Esophagus mucosa (tissue), 1 donor: ENCODE measurements at regions not wholly inside any gene's neighbourhood (a gene's known extent, or its start where the extent isn't known, plus 50 kb on each side); places are given as distances from the start of the nearest gene placed in this dataset.

Experiments used
- ATAC-seq: fragments of 200-7000 bp; cut with Tn5 transposase; one replicate; pipeline ENCODE4 v1.9.1; 2020
- donor health status: DM: yes; HTN: yes; CAD: no.

- ATAC-seq: no peak
Measured at GRCh38 chr18:78766651-78767533, 212.7 kb upstream of the SALL3 start.

- no peak for ATAC-seq
Measured at GRCh38 chr18:78767648-78768071, 212.0 kb upstream of the SALL3 start.

DNA sequence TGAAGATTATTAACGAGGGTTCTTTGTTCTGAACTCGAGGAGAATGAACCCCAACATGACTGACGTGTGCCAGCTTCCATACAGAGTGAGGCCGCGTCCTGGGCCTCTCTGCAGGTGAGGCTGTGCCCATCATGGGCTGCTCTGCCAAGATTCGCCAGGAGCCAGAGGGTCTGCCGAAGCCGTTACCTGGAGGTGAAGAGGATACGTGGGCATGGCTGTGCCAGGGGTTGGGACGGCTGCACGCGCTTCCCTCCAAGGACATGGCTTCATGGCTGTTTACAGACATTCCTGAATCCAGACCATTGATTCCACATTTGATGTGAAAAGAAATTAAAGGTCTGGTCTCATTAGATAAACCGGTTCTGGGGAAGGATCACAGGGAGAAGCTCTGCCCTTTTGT is 211.4 kb upstream of the SALL3 start:
- no peak for ATAC-seq

DNA sequence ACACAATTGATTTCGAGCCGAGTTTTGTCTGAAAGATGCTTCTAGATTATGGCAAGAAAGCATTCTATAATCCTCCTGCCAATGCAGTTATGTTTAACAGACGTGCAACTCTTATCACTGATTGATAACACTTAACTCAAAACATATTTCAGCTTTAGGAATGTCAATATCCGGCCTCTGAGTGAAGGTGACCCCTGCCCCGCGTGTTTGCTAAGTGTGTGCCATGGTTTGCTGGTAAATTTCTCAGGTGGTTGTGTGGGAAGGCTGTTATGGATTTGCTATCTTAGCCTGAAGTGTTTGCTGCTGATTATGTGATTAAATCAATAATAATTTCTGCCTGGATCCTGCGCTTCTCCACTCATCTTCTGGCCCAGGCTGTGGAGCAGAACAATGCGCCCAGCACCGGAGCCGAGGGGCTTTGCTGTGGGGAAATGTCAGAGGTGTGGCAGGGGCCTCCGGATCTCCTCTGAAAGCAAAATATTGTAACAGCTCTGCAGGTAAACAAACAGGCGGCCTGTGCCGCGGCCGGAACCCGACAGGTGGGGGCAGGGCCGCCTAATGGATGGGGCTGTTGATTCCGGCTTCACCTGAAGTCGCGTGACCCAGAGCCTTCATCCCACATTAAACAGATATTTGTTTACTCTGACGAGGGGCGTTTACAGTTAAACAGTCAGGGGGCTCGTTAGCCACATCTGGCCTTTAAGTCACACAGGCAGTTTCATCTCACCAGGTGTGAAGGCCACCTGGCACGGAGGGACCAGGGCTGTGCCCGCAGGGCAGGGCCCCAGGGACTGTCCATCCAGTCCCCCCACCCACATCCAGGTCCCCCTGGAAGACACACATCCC is 210.7 kb upstream of the SALL3 start:
- no peak for ATAC-seq

- no peak for ATAC-seq
Measured at GRCh38 chr18:78769502-78770105, 210.0 kb upstream of the SALL3 start.

DNA sequence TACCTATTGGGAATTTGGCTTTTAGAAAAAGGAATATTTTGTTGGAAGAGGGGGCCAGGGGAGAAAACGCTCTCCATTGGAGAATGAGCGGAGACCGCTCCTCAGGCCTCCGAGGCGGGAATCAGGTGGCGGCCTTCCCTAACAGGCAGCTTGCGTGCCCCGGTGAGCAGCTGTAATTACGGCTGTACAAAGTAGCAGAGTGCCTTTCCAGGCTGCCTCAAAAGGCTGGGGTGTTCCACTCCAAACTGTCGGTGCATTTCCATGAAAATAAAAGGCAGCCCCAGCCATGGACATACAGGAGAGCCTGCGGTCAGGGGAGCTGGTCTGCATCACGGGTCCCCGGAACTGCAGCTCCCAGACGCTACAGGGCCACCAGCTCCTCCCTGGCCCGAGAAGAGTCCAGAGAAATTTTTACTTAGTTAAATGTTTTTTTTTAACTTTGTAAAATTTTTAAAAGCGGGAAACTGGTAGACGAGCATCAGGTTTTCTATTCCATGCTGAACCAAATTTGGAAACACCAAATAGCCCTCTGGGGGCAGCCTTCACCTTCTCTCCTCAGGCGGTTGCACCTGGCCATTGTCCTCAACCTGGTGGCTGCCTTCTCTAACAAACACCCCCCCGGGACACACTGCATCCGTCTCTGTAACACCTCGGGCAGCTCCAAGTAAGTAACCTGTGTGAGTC is 209.3 kb upstream of the SALL3 start:
- ATAC-seq: no peak

DNA sequence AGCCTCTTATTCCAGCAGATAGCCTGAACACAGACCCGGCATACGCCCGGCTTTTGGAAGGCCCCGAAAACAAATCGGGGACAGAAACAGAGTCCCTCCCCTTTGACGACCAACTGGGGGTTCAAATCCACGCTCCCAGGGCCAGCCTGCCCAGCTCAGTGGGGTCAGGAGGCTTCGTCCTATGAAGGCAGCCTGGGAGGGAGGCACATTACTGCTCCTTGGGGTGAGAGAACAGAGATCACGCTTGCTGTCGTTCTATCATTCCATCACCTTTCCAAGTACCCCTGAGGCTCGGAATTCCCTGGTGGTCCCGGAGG is 208.8 kb upstream of the SALL3 start:
- no peak for ATAC-seq

DNA sequence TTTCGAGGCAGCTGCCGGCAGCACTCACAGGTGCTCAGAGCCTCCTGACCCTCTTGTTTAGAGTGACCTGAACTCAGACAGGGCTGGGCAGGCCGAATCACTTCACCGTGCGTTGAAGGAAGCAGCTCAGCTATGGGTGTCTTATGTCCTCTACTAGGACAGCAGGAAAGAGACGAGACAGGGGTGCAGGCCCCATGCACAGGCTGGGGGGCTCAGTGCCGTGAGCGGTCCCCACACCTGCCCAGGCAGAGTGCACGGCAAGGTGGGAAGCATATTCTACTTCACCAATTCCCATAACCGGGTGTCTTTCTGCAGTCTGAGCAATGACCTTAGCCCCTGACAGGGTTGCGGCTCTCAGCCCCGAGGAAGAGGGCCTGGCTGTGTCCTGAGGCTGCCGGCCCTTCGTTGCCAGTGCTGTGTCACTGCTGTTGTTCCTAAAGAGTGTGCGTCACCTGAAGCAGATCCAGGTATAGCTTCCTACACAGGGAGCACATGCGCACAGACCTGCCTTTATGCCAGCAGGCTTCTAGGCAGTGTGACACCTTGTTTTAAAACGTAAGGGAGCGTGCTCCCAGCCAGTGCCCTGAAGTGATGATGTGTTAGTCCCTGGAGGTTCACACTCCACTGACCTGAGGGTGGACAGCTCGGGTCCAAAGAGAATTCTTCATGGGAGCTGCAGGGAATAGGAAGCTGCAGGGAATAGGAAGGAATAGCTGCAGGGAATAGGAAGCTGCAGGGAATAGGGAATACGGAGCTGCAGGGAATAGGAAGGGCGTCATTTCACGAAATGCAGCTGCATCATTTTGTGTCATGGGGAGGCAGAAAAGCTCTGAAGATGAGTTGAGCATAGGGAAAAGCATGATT is 207.9 kb upstream of the SALL3 start:
- ATAC-seq: no peak

GRCh38 chr18:78772360-78773302 is 207.0 kb upstream of the SALL3 start:
- no peak for ATAC-seq

DNA sequence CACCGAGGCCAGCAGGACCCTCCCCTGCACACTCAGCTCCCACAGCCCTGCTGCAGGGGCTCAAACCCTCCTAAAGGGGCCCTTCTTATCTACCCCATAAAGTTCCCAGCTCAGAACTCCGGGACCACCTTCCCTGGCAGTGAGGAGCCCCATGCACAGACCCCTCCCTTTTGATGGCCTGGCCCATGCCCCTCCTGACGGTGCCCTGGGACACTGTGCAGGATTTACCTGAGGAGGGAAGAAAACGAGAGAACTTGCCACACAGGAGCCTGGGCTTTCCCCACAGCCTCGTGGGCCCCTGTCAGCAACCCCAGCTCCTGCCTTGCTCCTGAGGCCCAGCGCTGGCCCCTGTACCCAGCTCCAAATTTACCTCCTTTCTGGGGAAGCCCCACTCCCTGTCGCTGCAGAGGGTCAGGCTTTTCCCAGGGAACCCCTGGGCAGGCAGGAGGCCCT is 206.3 kb upstream of the SALL3 start:
- ATAC-seq: peak; percentile 8

DNA sequence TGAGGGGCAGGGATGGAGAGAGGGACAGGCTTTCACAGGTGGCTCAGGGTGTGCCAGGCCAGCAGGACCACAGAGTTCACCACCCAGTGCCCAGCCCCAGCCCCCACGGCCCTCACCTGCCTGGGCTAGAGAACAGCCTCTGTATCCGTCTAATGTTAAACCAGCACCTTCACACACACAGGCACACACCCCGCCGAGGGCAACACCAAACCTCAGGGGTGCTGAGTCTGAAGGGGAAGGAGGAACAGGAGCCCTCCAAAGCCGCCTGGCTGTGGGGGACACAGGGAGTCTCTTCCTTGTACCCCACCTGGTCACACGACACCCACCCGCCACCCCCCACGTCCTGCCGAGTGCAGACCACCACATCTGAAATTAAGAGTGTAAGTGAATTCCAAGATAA is 205.8 kb upstream of the SALL3 start:
- no peak for ATAC-seq

DNA sequence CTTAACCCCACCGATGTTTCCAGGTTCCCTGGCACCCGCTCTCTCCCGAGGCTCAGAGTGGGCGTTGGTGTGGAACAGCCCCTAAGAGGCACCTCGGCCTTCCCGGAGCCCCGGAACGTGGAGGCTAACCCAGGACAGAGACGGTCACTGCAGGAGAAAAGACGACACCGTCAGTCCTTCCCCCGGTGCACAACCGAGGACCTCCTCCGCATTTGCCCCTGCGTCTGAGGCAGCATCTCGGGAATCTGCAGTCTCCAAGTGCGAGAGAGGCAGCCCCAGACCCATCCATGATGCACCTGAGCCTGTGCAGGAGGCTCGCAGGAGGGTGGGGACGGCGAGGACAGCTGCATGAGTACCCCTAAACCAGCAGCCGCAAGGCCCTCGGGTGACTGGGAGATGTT is 204.9 kb upstream of the SALL3 start:
- ATAC-seq: no peak

DNA sequence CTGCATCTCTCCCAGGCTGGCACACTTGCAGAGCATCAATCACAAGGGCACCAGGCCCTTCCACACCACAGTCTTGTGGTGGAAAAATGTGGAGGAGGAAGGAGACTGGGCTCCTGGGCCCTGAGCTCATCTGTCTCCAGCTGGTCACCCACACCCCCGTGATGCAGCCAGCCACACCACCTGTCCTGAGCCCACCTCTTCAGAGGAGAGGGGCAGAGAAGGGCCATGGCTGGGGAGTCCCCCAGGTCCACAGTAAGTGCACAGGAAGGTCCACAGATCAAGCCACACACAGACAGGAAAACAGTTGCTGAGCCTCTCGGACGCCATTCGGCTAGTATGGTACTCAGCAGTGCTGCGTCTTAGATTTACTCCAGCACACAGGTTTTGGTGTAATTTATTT is 203.5 kb upstream of the SALL3 start:
- ATAC-seq: no peak

- no peak for ATAC-seq
Measured at GRCh38 chr18:78776706-78777285, 202.8 kb upstream of the SALL3 start.

DNA sequence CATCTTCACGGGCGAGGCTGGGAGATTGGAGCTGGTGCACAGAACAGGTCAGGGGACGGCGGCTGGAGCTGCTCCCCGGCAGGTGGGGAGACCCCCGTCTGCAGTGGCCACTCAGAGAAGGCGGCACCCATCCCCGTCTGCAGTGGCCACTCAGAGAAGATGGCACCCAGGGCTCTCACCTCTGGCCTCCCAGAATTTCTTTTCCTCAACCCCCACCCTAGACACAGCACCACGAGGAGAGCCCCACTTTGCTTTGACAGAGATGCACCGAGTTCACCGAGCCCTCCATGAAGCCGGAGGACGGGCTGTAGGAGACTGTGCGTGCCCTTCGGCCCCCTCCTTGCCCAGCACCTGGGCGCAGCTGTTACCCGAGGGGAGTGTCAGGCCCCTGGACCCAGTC is 201.6 kb upstream of the SALL3 start:
- no peak for ATAC-seq

DNA sequence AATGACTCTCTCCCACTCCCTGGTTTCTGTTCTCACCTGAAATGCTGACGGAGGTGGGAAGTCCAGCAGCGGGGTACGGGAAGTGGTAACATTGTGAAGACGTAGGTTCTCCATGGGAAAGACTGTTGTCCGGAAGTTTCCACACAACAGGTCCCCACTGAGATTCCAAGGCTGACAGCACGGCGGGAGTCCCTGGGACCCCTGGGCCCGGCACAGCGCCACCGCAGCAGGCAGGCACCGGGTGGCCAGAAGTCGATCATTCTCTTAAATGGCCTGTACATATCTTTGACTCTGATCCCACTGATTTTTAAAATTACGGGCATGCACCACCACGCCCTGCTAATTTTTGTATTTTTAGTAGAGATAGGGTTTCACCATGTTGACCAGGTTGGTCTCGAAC is 201.0 kb upstream of the SALL3 start:
- no peak for ATAC-seq

DNA sequence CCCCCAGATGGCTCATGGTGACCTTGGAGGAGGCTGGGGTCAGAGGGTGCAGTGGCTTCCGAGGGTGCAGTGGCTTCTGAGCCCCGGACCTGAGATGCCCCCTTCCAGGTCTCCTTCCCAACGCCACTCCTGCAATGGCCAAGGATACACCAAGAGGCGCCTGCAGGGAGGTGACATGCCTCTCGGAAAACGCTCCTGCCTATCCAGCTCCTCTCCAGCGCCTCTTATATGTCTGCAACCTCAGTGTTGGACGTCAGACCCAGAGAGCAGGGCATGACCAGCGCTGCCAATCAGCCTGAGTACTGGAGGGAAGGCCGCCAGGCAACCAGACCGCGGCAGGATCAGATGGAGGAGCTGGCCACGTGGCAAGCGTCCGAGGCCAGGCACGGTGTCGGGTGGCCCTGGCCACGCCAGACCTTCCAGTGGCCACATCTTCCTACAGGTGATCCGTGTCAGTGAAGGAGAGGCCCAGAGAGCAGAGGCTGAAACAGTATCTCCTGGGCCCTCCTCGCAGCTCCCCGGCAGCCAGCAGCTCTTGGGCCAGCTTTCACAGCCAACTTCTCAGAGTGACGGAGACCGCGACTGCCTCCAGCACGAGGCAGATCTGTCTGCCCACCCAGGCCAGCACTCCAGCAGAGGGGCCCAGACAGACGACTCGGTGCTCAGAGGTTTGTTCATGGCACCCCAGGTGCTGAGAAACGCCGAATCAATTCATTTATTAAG is 199.5 kb upstream of the SALL3 start:
- ATAC-seq: no peak

GRCh38 chr18:78780719-78781600 is 198.7 kb upstream of the SALL3 start:
- no peak for ATAC-seq

GRCh38 chr18:78781601-78781960 is 198.0 kb upstream of the SALL3 start:
- ATAC-seq: no peak
